Vagina (tissue), 2 donors: ENCODE measurements at regions not wholly inside any gene's neighbourhood (a gene's known extent, or its start where the extent isn't known, plus 50 kb on each side); places are given as distances from the start of the nearest gene placed in this dataset.

ENCODE experiments used
- DNase-seq, 2 donors: peaks; one replicate each; pipeline ENCODE4 v3.0.0-alpha.2; 2017; ENCODE audit errors: extremely low spot score in 2 of 2
- H3K27ac ChIP-seq: fragments of 200-600 bp; sonication (generic); one replicate; pipeline ENCODE4 v1.5.1; 2019
- H3K27me3 ChIP-seq: fragments of 200-600 bp; sonication (generic); one replicate; pipeline ENCODE4 v1.5.1; 2019
- H3K36me3 ChIP-seq, 2 donors: fragments of 200-600 bp; sonication (generic); one replicate each; pipeline ENCODE4 v1.5.1; 2017 to 2019
- H3K4me1 ChIP-seq: fragments of 200-600 bp; sonication (generic); one replicate; pipeline ENCODE4 v1.5.1; 2019
- H3K4me3 ChIP-seq, 2 donors: fragments of 200-600 bp; sonication (generic); 1 replicate in 1 of 2; 2 replicates in 1 of 2; pipeline ENCODE4 v1.5.1; 2016 to 2019
- H3K9me3 ChIP-seq: fragments of 200-600 bp; sonication (generic); one replicate; pipeline ENCODE4 v1.5.1; 2019
- CTCF ChIP-seq, 3 experiments: fragments of 450-650 bp in 2 of 3; fragments of 200-600 bp in 1 of 3; sonication (generic) in 1 of 3; IDR thresholded peaks; one replicate each; pipeline ENCODE4 v1.5.1; 2017 to 2019; ENCODE audit warnings: antibody characterized with exemption in 3 of 3, mild to moderate bottlenecking in 2 of 3, moderate library complexity in 2 of 3
- POLR2A ChIP-seq, 2 donors: fragments of 450-650 bp; IDR thresholded peaks; one replicate each; pipeline ENCODE4 v1.6.1; 2017; ENCODE audit warnings: antibody characterized with exemption in 2 of 2, mild to moderate bottlenecking in 2 of 2, moderate library complexity in 2 of 2
- POLR2AphosphoS5 ChIP-seq, 2 donors: sonication (generic); formaldehyde crosslinking; IDR thresholded peaks; one replicate each; pipeline ENCODE4 v1.9.0; 2017; ENCODE audit warnings: antibody characterized with exemption in 2 of 2, mild to moderate bottlenecking in 2 of 2, low read depth in 1 of 2; ENCODE audit not compliant: insufficient read depth in 1 of 2
- intact Hi-C: fragments of 100-400 bp; cut with DNase I; formaldehyde crosslinking; loops from one replicate; pipeline ENCODE4 v1.15.1; 2023

GRCh38 chr2:120953066-120953756 is 217.5 kb downstream of the GLI2 start:
- TF ChIP-seq CTCF (IDR thresholded peaks at IDR 0.05) (no peak), POLR2A (IDR thresholded peaks at IDR 0.05) (no peak), POLR2AphosphoS5 (IDR thresholded peaks at IDR 0.05; ENCODE audit: insufficient read depth in 1 of 2, low read depth in 1 of 2) (no peak)
- no peak overlapping the region for H3K27ac ChIP-seq

GRCh38 chr2:120953843-120954584 is 218.3 kb downstream of the GLI2 start:
- Histone ChIP-seq H3K27ac (no peak overlapping the region), H3K36me3 (no peaks in the 10 kb centered on the region), H3K27me3 (no peaks in the 10 kb centered on the region), H3K9me3 (no peaks in the 10 kb centered on the region), H3K4me1 (no peaks in the 10 kb centered on the region), H3K4me3 (no peak overlapping the region)
- TF ChIP-seq CTCF (IDR thresholded peaks at IDR 0.05) (no peak), POLR2AphosphoS5 (IDR thresholded peaks at IDR 0.05; ENCODE audit: insufficient read depth in 1 of 2, low read depth in 1 of 2) (no peak), POLR2A (IDR thresholded peaks at IDR 0.05) (no peak)
- DNase-seq = no peak
- intact Hi-C loops = no loop called here

More at GRCh38 chr2:120953066-120953756, 217.5 kb downstream of the GLI2 start:
- no peaks in the 10 kb centered on the region for H3K27me3 ChIP-seq
- H3K4me1 ChIP-seq = no peaks in the 10 kb centered on the region
- no peak for DNase-seq
- no peaks in the 10 kb centered on the region for H3K9me3 ChIP-seq
- intact Hi-C loops = no loop called here
- H3K36me3 ChIP-seq = no peaks in the 10 kb centered on the region
- no peak overlapping the region for H3K4me3 ChIP-seq

- intact Hi-C loops = no loop called here
- no peak overlapping the region for H3K4me3 ChIP-seq
These were observed 219.3 kb downstream of the GLI2 start for GRCh38 chr2:120954939-120955338.

GRCh38 chr2:120955427-120955826 is 219.8 kb downstream of the GLI2 start:
- no peak for TF ChIP-seq POLR2A (IDR thresholded peaks at IDR 0.05)
- Histone ChIP-seq H3K27me3 (no peaks in the 10 kb centered on the region), H3K9me3 (no peaks in the 10 kb centered on the region), H3K36me3 (no peaks in the 10 kb centered on the region), H3K4me1 (no peaks in the 10 kb centered on the region), H3K4me3 (no peak overlapping the region), H3K27ac (no peak overlapping the region)
- intact Hi-C loops = no loop called here
- DNase-seq = no peak

More at GRCh38 chr2:120954939-120955338, 219.3 kb downstream of the GLI2 start:
- Histone ChIP-seq H3K27ac (no peak overlapping the region), H3K4me1 (no peaks in the 10 kb centered on the region), H3K9me3 (no peaks in the 10 kb centered on the region), H3K27me3 (no peaks in the 10 kb centered on the region), H3K36me3 (no peaks in the 10 kb centered on the region)
- no peak for DNase-seq
- TF ChIP-seq POLR2AphosphoS5 (IDR thresholded peaks at IDR 0.05; ENCODE audit: insufficient read depth in 1 of 2, low read depth in 1 of 2) (no peak), POLR2A (IDR thresholded peaks at IDR 0.05) (no peak), CTCF (IDR thresholded peaks at IDR 0.05) (no peak)

- Histone ChIP-seq H3K27me3 (no peaks in the 10 kb centered on the region), H3K4me1 (no peaks in the 10 kb centered on the region), H3K36me3 (no peaks in the 10 kb centered on the region), H3K9me3 (no peaks in the 10 kb centered on the region), H3K4me3 (no peak overlapping the region), H3K27ac (no peak overlapping the region)
- no peak for DNase-seq
- intact Hi-C loops = no loop called here
- TF ChIP-seq POLR2A (IDR thresholded peaks at IDR 0.05) = no peak
- no peak for TF ChIP-seq CTCF (IDR thresholded peaks at IDR 0.05)
- TF ChIP-seq POLR2AphosphoS5 (IDR thresholded peaks at IDR 0.05; ENCODE audit: insufficient read depth in 1 of 2, low read depth in 1 of 2) = no peak
These were observed 221.0 kb downstream of the GLI2 start for GRCh38 chr2:120956486-120957156.
